Body of pancreas (tissue), 4 donors: ENCODE measurements at regions not wholly inside any gene's neighbourhood (a gene's known extent, or its start where the extent isn't known, plus 50 kb on each side); places are given as distances from the start of the nearest gene placed in this dataset.

Experiments used
- CTCF ChIP-seq, 7 experiments: fragments of 450-650 bp in 4 of 7; fragments of 200-600 bp in 3 of 7; sonication (generic) in 3 of 7; IDR thresholded peaks; one replicate each; pipeline ENCODE4 v1.5.1; 2016 to 2019; ENCODE audit warnings: antibody characterized with exemption in 7 of 7
- POLR2A ChIP-seq, 3 donors: fragments of 450-650 bp; IDR thresholded peaks; one replicate each; pipeline ENCODE4 v1.6.1; 2016; ENCODE audit warnings: antibody characterized with exemption in 3 of 3, mild to moderate bottlenecking in 2 of 3

GRCh38 chr6:165877192-165877591 is 214.2 kb upstream of the PDE10A start:
- no peak for TF ChIP-seq CTCF (IDR thresholded peaks at IDR 0.05)
- TF ChIP-seq POLR2A (IDR thresholded peaks at IDR 0.05), result no peak
